Right ventricle myocardium superior (tissue), 1 donor: ENCODE measurements at regions not wholly inside any gene's neighbourhood (a gene's known extent, or its start where the extent isn't known, plus 50 kb on each side); places are given as distances from the start of the nearest gene placed in this dataset.
"Not testable (repeated sequence)": the region's sequence is repeated elsewhere in the genome, so short reads cannot be mapped to it uniquely, and the experiment has no call there.

Experiments
- ATAC-seq: fragments of 200-7000 bp; cut with Tn5 transposase; one replicate; pipeline ENCODE4 v1.9.1; 2020; ENCODE audit warnings: mild to moderate bottlenecking; ENCODE audit not compliant: poor library complexity
- DNase-seq: peaks from one replicate; pipeline ENCODE4 v3.0.0-alpha.2; 2020
- intact Hi-C: fragments of 100-400 bp; cut with DNase I; formaldehyde crosslinking; loops from one replicate; pipeline ENCODE4 v1.11.2; 2022
- donor health status: DM: no; HTN: yes; CAD: no; lungs with severe emphysema.

DNA sequence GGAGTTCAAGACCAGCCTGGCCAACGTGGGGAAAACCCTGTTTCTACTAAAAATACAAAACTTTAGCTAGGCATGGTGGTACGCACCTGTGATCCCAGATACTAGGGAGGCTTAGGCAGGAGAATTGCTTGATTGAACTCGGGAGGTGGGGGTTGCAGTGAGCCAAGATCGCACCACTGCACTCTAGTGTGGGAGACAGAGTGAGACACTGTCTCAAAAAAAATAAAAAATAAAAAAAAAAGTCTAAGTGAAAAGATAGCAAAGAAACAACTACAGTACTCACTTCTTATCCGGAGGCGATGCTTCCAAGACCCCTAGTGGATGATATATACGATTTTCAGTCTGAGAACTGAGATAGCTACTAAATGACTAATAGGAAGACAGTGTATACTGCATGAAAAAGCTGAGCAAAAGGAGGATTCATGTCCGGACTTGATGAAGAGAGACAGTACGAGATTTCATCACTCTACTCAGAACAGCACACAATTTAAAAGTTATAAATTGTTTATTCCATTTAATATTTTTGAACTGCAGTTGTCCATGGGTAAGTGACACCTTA lies 138.7 kb upstream of the GOLGA6L6 start:
- ATAC-seq, DNase-seq, intact Hi-C loops: not testable (repeated sequence)

DNA sequence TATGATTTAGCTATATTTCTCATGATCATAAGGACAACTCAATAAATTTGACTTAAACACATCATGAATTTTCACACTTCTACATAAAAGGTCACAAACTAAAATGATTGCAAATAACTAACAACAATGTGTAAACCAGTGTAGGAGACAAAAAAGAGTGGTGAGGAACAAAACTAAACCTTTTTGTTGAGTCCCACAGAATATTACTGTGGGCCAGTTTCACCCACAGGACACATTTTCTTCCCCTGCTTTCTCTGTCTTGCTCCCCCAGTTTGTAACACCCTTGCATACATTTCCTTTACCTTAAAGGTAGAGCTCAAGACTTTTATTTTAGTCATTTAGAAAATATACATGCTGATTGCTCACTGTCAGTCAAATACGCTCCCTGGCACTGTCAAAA lies 130.9 kb upstream of the GOLGA6L6 start:
- intact Hi-C loops = no loop called here
- ATAC-seq (no peak), DNase-seq (no peak)

DNA sequence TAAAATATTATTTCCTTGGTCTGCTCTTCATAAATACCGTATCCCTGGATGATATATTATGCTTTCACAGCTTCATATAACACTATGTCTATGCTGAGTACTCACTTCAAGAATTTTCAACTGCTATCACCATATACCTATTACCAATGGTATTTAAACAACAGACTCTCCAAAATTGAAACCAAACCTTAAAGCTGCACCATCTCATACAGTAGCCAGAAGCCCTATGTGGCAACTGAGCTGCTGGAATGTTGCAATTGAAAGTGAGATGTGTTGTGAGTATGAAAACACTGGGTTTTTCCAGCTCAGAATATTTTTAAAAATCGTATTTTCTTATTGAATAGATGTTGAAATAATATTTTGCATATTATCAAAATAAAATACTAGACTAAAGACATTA lies 130.1 kb upstream of the GOLGA6L6 start:
- ATAC-seq (no peak), DNase-seq (no peak)
- intact Hi-C loops = no loop called here

DNA sequence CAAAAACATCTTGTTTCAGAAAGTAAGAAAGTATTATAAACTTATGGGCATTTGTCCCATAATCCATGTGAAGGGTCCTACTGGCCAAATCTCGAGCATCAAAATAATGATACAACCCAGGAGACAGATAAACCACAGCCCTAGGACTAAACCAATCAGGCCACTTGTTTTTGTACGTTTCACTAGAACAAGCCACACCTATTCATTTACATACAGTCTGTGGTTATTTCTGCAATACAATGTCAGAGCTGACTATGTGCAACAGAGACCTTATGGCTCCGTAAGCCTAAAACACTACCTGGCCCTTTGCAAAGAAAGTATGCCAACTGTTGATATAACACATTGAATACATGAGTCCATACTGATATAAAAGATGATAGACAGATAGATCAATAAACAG lies 124.8 kb upstream of the GOLGA6L6 start:
- intact Hi-C loops, DNase-seq, ATAC-seq: not testable (repeated sequence)

DNA sequence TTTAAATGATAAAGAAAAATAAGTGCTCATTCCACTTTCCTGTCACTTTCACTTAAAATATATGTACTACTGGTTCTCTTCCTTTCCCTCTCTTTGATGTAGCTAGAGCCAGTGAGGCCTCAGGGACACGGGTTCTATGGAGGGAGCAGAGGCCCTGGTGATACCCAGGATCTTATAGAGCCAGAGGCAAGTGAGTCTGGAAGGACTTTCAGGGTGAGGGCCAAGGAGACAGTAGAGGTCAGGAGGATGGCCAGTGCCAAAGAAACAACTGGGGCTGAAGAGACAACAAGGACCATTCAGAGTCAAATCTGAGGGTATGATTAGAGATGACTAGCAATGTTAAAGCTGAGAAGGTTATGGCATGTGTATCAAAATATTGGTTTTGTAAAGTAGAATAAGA lies 124.1 kb upstream of the GOLGA6L6 start:
- DNase-seq = no peak
- ATAC-seq = peak; percentile 36
- intact Hi-C loops = no loop called here

DNA sequence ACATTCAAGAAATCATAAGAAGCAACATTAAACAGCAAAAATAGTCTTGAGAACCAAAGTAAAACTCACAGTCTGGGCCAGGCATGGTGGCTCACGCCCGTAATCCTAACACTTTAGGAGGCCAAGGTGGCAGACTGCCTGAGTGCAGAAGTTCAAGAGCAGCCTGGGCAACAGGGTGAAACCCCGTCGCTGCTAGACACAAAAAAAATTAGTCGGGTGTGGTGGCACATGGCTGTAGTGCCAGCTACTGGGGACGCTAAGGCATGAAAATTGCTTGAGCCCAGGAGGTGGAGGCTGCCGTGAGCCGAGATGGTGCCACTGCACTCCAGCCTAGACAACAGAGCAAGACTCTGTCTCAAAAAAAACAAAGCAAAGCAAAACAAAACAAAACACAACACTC lies 117.7 kb upstream of the GOLGA6L6 start:
- no peak for ATAC-seq

DNA sequence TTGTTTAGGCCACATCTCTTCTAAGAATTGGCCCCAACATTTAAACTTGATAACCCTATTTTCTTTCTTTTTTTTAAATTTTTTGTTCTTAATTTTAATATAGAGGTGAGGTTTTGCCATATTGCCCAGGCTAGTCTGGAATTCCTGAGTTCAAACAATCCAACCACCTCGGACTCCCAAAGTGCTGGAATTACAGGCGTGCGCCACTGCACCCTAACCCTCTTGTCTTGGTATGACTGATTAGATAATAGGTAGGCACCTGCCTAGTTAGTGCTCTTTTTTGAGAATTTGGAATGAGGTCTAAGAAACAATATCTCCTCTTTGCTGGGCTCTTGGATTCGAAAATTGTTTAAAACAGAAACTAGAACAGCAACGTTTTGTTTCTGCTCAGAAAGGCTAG lies 116.4 kb upstream of the GOLGA6L6 start:
- DNase-seq (no peak), ATAC-seq (no peak)
- intact Hi-C loops = no loop called here

More for the DNA sequence above, 117.7 kb upstream of the GOLGA6L6 start:
- intact Hi-C loops = no loop called here
- no peak for DNase-seq

DNA sequence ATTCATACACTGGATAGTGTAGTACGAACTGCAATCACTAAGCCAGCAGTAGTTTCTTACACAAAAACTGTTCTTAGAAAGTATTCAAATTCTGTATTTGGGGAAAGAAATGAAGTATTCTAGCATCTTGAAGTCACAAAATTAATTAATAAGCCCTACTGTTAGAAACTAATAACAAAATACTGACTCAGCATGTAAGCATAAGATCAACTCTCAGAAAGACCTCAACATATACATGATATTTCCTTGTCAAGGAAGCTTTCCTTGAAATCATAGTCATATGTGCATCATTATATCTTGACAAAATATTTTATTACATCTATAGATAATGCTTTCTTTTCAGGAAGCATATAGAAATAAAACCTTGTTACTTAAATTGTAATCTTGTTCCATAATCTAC lies 115.5 kb upstream of the GOLGA6L6 start:
- intact Hi-C loops = no loop called here
- DNase-seq (no peak), ATAC-seq (no peak)

DNA sequence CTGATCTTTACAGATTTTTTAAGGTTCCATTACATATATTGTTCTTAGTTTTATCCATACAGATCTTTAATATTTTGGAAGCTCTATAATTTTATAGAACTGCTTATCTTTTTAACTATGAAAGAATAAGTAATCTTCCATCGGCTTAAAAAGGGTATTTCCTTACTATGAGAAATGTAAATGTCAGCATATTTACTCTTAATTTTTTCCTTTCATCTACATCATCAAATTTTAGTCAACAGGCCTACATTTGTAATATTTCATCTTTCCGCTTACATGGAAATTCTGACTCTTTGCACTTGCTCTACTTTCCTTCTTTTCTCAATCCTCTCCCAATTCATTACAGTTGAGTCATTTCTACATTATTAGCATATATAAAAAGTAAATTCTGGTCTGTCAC lies 111.3 kb upstream of the GOLGA6L6 start:
- intact Hi-C loops = no loop called here
- no peak for ATAC-seq
- DNase-seq = no peak

DNA sequence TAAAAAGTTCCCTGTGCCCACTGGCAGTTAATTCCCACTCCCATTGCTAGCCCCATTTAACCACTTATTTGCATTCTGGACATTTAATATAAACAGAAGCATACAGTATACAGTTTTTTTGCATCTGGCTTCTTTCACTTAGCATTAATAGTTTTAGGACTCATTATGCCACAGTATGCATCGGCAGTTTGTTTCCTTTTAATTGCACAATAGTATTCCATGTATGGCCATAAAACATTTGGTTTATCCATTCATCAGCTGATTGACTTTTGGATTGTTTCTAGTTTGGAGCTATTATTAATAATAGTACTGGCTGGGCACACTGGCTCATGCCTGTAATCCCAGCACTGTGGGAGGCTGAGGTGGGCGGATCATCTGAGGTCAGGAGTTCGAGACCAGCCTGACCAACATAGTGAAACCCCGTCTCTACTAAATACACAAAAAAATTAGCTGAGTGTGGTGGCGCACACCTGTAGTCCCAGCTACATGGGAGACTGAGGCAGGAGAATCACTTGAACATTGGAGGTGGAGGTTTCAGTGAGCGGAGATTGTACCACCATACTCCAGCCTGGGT lies 106.9 kb upstream of the GOLGA6L6 start:
- intact Hi-C loops, DNase-seq, ATAC-seq: not testable (repeated sequence)

DNA sequence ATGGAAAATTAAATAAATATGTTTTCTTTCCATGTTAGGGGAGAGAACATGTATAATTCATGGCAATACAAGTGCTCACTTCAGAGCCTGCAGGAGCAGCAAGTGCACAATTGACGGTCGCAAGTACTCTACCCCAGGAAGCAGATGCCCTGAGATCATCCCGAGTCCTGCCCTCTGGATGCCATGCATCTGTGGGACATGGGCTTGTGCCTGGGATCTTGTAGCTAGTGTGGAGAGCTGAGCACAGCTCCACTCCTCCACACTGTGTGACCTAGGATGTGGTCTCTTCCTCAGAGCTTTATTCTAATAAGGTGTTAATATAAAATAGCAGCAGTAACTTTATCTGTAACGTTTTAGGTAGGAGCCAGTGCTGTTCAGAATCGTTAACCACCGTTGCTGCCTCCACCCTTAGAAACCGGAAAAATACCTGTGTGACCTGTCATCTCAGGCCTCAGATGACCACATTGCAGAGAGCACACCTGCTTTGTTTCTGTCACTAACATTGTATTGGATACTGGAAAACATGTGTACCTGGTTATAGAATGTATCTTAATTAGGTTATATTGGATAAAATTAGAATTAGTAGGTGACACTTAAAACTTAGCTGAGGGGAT lies 105.0 kb upstream of the GOLGA6L6 start:
- ATAC-seq (peak; percentile 11), DNase-seq (no peak)
- intact Hi-C loops = no loop called here

DNA sequence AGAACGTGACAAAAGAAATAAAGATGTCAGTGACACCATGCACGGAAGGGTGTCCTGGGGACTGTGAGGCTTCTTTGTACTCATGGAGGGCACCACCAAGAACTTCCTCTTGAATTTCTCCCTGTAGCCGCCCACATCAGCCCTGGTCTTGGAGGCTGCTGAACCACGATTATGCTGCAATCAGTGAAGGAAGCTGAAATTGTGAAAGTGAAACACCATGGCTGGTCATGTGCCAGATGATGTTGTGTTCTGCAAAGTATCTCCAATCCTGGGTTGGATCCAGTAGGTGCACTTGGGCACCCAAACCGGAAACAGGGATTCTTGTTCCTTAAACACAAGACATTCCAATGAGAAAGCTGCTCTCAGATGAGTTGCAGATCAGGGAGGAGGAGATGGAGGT lies 104.4 kb upstream of the GOLGA6L6 start:
- DNase-seq (peak; percentile 51), ATAC-seq (peak; percentile 69)
- intact Hi-C loops = no loop called here

DNA sequence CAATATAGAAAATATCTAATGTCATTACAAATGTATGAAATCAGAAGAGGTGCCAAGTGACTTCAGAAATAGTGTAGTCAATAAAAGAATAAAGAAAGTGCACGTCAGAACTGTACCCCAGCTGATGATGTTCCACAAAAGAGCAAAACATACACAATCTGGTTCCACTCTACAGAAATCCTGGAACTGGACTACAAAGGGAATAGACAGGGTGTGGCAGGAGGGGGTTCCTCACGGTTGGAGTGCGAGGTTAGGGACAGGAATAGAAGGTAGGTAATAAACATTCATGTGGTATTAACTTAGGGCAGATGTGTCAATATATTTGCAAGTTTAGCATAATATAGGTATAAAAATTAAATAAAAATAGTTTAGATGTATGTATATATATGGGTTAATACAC lies 103.3 kb upstream of the GOLGA6L6 start:
- DNase-seq = no peak
- intact Hi-C loops = no loop called here
- no peak for ATAC-seq

DNA sequence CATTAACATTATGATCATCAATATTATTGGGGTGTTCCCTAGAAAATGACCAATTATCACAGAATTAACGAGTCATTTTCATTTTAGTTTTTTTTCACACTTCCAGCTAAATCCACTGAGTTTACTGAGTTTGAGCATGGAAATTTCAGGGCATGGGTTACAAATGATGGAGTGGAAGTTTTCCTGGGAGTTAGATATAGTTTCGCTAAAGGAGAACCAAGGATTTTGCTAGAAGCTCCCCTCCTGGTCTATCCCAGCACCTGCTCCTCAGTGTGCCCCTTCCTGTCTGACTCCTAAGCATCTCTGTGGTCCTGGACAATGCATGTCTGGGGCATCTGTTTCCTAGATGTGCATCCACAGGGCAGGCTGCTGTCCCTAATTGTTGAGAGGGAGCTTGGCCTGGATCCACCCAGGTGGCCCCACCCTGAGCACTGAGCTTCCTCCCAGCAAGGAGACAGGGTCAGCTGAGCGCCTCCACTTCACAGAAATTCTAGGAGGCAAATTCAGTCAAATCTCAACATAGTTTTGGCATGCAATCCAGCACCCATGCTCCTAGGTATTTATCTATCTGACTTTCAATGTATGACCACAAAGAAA lies 102.3 kb upstream of the GOLGA6L6 start:
- ATAC-seq (no peak), DNase-seq (no peak)
- intact Hi-C loops = no loop called here

DNA sequence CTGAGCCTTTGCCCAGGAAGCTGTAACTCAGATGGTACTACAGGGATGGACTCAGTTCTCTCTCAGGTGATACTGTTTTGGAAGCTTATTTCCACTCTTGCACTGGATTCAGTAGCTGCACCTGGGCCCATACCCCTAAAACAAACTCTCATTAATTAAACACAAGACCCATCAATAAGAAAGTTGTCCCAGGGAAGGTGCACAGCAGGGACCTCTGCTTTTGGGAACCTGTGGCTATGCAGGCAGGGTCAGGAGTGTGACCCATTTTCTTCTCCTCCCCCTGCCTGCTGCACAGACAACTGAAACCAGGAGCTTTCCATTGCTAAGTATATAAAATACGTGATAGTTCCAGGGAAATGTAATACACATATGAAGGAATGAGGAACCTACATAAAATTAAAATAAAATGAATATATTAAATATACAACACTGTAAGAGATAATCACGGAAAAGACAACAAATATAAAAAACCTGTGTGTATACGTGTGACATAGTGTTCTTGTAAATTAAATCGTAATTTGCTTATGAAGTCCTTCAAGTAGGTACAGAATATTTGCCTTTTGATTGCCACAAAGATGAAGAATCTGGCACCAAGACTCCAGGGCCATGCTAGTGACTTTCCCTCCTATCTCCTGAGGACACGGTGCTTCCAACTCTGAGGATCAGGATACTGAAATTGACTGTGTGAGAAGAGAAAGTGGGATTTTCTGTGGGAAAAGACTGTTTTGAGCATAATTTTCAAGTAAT lies 101.6 kb upstream of the GOLGA6L6 start:
- intact Hi-C loops = no loop called here
- no peak for ATAC-seq
- no peak for DNase-seq

DNA sequence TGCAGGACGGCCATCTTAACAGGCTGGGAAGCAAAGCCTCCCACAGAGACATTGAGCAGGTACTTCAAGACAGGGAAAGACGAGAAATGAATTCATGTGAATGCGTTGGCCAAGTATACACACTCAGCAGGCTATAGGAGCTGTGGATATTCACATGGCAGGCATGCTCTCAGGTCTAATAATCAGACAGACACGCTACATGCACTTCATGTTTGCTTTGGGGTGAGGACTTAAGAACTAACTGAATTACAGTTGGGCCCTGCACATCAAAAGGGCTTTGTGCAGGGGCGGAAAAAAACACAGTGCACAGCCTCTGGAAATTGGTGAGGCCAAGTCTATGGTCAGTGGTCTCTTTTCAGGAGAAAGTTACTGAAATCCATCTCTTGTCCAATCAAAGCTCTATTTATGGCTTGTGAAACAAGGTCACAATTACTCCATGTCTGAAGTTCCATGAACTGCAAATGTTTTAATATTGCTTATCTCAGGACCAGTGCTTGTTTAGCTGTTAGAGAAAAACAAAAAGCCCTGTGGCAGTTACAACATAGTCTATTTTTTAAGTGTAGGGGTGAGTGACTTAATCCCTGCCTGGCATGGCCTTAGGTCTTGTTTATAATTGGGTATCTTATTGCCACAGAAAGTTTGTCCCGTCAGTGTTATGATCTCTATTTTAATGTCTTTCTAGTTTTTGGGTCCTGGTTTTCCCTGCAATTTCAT lies 100.6 kb upstream of the GOLGA6L6 start:
- ATAC-seq (no peak), DNase-seq (no peak)
- intact Hi-C loops = no loop called here

DNA sequence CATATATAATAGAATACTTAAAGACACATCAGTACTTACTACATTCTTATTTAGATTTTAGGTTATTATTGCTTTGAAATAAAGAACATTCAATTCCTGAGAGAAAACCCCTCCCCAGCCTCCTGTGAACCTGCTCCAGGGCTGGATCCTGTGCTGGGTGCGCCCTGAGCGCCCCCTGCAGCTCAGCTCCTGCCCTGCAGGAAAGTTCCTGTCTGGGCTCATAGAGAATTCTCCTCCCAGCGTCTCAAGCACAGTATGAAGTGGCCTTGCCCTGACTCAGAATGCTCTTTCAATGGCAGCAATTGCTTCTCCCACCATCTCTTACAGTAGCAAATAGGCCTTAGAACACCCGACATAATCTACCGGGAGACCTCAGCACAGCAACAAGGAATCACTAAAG lies 98.8 kb upstream of the GOLGA6L6 start:
- intact Hi-C loops, DNase-seq, ATAC-seq: not testable (repeated sequence)

DNA sequence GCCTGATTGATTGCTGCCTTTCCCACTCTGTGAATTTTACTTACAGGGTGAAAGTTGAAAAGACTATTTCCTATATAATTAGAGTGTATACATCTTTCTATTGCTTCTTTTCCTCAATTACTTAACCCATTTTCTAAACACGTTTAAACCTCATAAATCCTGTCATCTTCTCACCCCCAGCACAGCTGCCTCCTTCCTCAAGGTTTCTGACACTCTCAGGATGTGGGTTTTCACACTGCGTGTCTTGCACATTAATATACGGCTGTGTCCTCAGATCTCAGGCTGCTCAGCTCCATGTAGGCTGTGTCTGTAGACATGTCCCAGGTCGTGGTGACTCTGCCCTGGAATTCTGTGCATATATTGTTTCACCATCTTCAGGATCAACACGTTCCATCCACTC lies 97.6 kb upstream of the GOLGA6L6 start:
- DNase-seq, intact Hi-C loops, ATAC-seq: not testable (repeated sequence)

DNA sequence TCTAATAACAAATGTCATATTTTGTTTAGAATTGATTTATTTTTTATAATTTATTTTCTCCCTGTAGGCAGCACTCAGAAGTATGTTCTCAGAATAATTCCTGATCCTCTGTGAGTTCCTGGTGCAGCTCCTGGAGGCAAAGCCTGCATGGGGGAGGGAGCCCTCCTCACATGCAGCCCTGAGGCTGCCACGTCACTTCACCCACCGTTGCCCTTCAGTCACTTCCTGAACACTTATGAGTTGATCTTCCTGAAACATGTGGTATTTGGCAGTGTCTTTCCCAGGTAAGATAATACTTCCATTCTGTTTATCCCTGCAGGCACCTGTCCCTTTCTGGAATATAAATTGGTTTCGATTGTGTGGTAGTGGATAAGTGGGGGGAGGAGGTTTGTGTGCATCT lies 95.9 kb upstream of the GOLGA6L6 start:
- intact Hi-C loops, ATAC-seq, DNase-seq: not testable (repeated sequence)
